H1 (cell line): ENCODE measurements at regions not wholly inside any gene's neighbourhood (a gene's known extent, or its start where the extent isn't known, plus 50 kb on each side); places are given as distances from the start of the nearest gene placed in this dataset.

Experiments
- BRCA1 ChIP-seq: IDR thresholded peaks from 2 replicates; pipeline ENCODE4 v1.6.1; 2012; ENCODE audit warnings: low read depth, low read length, improper control_type of control experiment
- EGR1 ChIP-seq: IDR thresholded peaks from 2 replicates; pipeline ENCODE4 v1.6.1; 2011; ENCODE audit warnings: low read depth, low read length, borderline replicate concordance
- EP300 ChIP-seq, 2 experiments: IDR thresholded peaks; 1 replicate in 1 of 2; 2 replicates in 1 of 2; pipeline ENCODE4 v1.6.1; 2011 to 2012; ENCODE audit warnings: low read depth in 2 of 2, low read length in 2 of 2, mild to moderate bottlenecking in 2 of 2, borderline replicate concordance in 1 of 2, inconsistent platforms in 1 of 2, moderate library complexity in 1 of 2
- EZH2 ChIP-seq: fragments of 200-600 bp; sonication (generic); IDR thresholded peaks from 2 replicates; pipeline ENCODE4 v1.7.1; 2012; ENCODE audit warnings: low read depth, mild to moderate bottlenecking, moderate library complexity, low read length, inconsistent platforms; ENCODE audit not compliant: severe bottlenecking
- GABPA ChIP-seq: IDR thresholded peaks from 2 replicates; pipeline ENCODE4 v1.6.1; 2011; ENCODE audit warnings: mild to moderate bottlenecking, low read length, moderate library complexity, borderline replicate concordance; ENCODE audit not compliant: insufficient read depth
- JUN ChIP-seq: IDR thresholded peaks from 2 replicates; pipeline ENCODE4 v1.6.1; 2011; ENCODE audit warnings: low read depth, mild to moderate bottlenecking, improper control_type of control experiment, low read length
- MAFK ChIP-seq: IDR thresholded peaks from 2 replicates; pipeline ENCODE4 v1.6.1; 2012; ENCODE audit warnings: low read depth, mild to moderate bottlenecking, improper control_type of control experiment, low read length
- RNF2 ChIP-seq: fragments of 200-900, 300-1000 bp; sonication (generic); IDR thresholded peaks from 2 replicates; pipeline ENCODE4 v1.7.1; 2016; ENCODE audit warnings: borderline replicate concordance, low read depth, mild to moderate bottlenecking, antibody characterized with exemption, low read length; ENCODE audit not compliant: poor library complexity, severe bottlenecking; ENCODE audit errors: missing control alignments
- SP2 ChIP-seq: IDR thresholded peaks from 2 replicates; pipeline ENCODE4 v1.6.1; 2012; ENCODE audit warnings: mild to moderate bottlenecking, low read length, inconsistent platforms
- SUZ12 ChIP-seq: fragments of 200-600 bp; sonication (generic); IDR thresholded peaks from 2 replicates; pipeline ENCODE4 v1.6.1; 2012; ENCODE audit warnings: mild to moderate bottlenecking, inconsistent platforms, low read length, moderate library complexity, mixed read lengths
- TEAD4 ChIP-seq: IDR thresholded peaks from 2 replicates; pipeline ENCODE4 v1.6.1; 2012; ENCODE audit warnings: low read depth, low read length, inconsistent platforms, mixed read lengths
- ZNF274 ChIP-seq: IDR thresholded peaks from 2 replicates; pipeline ENCODE4 v1.7.0; 2012; ENCODE audit warnings: low read length, borderline replicate concordance; ENCODE audit errors: extremely low read depth
- TF ChIP-seq, protein P1 (sequence below), 3 experiments: IDR thresholded peaks; 1 replicate in 2 of 3; 2 replicates in 1 of 3; pipeline versions ENCODE4 v1.5.1 to v1.6.1; 2011; ENCODE audit warnings: low read length in 3 of 3, mild to moderate bottlenecking in 3 of 3, inconsistent platforms in 2 of 3, low read depth in 1 of 3, moderate library complexity in 1 of 3; ENCODE audit not compliant: insufficient read depth in 1 of 3; ENCODE audit errors: control extremely low read depth in 1 of 3
- TF ChIP-seq, protein P2 (sequence below): IDR thresholded peaks from 2 replicates; pipeline ENCODE4 v1.6.1; 2012; ENCODE audit warnings: inconsistent platforms

DNA sequence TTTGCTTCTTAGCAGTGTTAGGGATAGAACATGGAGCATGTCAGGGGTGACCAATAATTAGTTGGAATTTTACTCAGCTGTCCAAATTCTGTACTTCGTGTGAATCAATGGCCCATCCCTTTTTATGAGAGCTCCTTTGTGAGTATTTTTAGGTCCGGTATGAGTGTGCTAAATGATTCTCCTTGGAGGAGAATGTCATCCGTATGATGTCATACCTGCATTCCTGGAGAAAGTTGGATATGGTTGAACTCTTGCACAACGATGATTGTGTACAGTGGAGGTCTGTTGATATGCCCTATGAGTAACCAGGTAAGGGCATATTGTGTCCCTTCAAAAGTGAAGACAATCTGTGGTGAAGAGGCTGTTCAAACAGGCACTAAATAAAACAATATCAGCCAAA is 400.8 kb downstream of the GXYLT1 start:
- TF ChIP-seq EP300 (IDR thresholded peaks at IDR 0.05; ENCODE audit: borderline replicate concordance in 1 of 2, low read depth in 2 of 2, low read length in 2 of 2) (no peak), TEAD4 (no peak), GABPA (no peak), JUN (no peak), RNF2 (no peak), SUZ12 (no peak), EGR1 (no peak), ZNF274 (no peak), EZH2 (no peak), SP2 (no peak), BRCA1 (no peak), MAFK (no peak)
- TF ChIP-seq, protein P1, sequence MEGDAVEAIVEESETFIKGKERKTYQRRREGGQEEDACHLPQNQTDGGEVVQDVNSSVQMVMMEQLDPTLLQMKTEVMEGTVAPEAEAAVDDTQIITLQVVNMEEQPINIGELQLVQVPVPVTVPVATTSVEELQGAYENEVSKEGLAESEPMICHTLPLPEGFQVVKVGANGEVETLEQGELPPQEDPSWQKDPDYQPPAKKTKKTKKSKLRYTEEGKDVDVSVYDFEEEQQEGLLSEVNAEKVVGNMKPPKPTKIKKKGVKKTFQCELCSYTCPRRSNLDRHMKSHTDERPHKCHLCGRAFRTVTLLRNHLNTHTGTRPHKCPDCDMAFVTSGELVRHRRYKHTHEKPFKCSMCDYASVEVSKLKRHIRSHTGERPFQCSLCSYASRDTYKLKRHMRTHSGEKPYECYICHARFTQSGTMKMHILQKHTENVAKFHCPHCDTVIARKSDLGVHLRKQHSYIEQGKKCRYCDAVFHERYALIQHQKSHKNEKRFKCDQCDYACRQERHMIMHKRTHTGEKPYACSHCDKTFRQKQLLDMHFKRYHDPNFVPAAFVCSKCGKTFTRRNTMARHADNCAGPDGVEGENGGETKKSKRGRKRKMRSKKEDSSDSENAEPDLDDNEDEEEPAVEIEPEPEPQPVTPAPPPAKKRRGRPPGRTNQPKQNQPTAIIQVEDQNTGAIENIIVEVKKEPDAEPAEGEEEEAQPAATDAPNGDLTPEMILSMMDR (IDR thresholded peaks at IDR 0.05; ENCODE audit: control extremely low read depth in 1 of 3, insufficient read depth in 1 of 3, low read depth in 1 of 3, low read length in 3 of 3): no peak
- TF ChIP-seq, protein P2, sequence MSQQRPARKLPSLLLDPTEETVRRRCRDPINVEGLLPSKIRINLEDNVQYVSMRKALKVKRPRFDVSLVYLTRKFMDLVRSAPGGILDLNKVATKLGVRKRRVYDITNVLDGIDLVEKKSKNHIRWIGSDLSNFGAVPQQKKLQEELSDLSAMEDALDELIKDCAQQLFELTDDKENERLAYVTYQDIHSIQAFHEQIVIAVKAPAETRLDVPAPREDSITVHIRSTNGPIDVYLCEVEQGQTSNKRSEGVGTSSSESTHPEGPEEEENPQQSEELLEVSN: no peak
